A549 (cell line): ENCODE measurements at regions not wholly inside any gene's neighbourhood (a gene's known extent, or its start where the extent isn't known, plus 50 kb on each side); places are given as distances from the start of the nearest gene placed in this dataset.
"Not testable (repeated sequence)": the region's sequence is repeated elsewhere in the genome, so short reads cannot be mapped to it uniquely, and the experiment has no call there.

ENCODE experiments used
- ATAC-seq, 2 experiments: fragments of 200-7000 bp in 1 of 2; fragments of >200 bp in 1 of 2; cut with Nextera tagmentation in 1 of 2; cut with Tn5 transposase in 1 of 2; 3 replicates each; pipeline versions ENCODE4 v1.8.0 to v1.9.1; 2018 to 2020; ENCODE audit warnings: mild to moderate bottlenecking in 1 of 2, moderate library complexity in 1 of 2
- CTCF ChIA-PET: fragments of 300-600 bp; sonication (Branson Sonifier 250); formaldehyde crosslinking; extraction: SDS; loops from one replicate; lab custom pipeline; 2021; ENCODE audit warnings: antibody characterized with exemption, inconsistent platforms; lab: Yijun Ruan, JAX
- POLR2A ChIA-PET: fragments of 350-600 bp; formaldehyde crosslinking; extraction: SDS; loops from one replicate; lab custom pipeline; 2021; ENCODE audit warnings: antibody characterized with exemption, inconsistent platforms; lab: Yijun Ruan, JAX
- DNase-seq, 2 experiments: peaks; one replicate each; pipeline versions ENCODE4 v3.0.0 to v3.0.0-alpha.2; 2011 to 2016; ENCODE audit warnings: low read depth in 1 of 2, low spot score in 1 of 2
- FAIRE-seq: peaks from 2 replicates; lab custom pipeline; 2011; peaks lifted over from hg19 to GRCh38; lab: Jason Lieb, UNC
- H3K27ac ChIP-seq, 2 experiments: fragments of >200 bp; sonication (Bioruptor Twin); formaldehyde crosslinking; 3 replicates each; pipeline ENCODE4 v1.5.1; 2016 to 2017
- H3K4me1 ChIP-seq: fragments of >200 bp; sonication (Bioruptor Twin); formaldehyde crosslinking; 3 replicates; pipeline ENCODE4 v1.6.1; 2016
- H3K4me2 ChIP-seq: fragments of >200 bp; sonication (Bioruptor Twin); formaldehyde crosslinking; 3 replicates; pipeline ENCODE4 v1.6.1; 2016
- H3K4me3 ChIP-seq: fragments of >200 bp; sonication (Bioruptor Twin); formaldehyde crosslinking; 3 replicates; pipeline ENCODE4 v1.5.1; 2016
- H3K9me3 ChIP-seq: fragments of >200 bp; sonication (Bioruptor Twin); formaldehyde crosslinking; 3 replicates; pipeline ENCODE4 v1.6.1; 2016
- BHLHE40 ChIP-seq: IDR thresholded peaks from 2 replicates; pipeline ENCODE4 v1.6.1; 2012; ENCODE audit warnings: low read depth, low read length, inconsistent platforms
- EHMT2 ChIP-seq: fragments of 200-600 bp; sonication (generic); IDR thresholded peaks from 2 replicates; pipeline ENCODE4 v1.6.1; 2016; ENCODE audit warnings: antibody characterized with exemption, low read depth, mild to moderate bottlenecking, moderate library complexity
- ELK1 ChIP-seq: fragments of 150-350 bp; IDR thresholded peaks from 2 replicates; pipeline ENCODE4 v1.6.1; 2014; ENCODE audit warnings: low read depth, mild to moderate bottlenecking, low read length
- EP300 ChIP-seq, 2 experiments: fragments of >200 bp; sonication (Bioruptor Twin); formaldehyde crosslinking; IDR thresholded peaks; 2 replicates in 1 of 2; 3 replicates in 1 of 2; pipeline ENCODE4 v1.6.1; 2016 to 2017
- FOSB ChIP-seq: fragments of 250-450 bp; sonication (Bioruptor Pico); IDR thresholded peaks from 2 replicates; pipeline ENCODE4 v1.5.0; 2020; ENCODE audit warnings: mild to moderate bottlenecking, moderate library complexity
- HOXA7 ChIP-seq: fragments of 250-450 bp; sonication (Bioruptor Pico); IDR thresholded peaks from 2 replicates; pipeline ENCODE4 v1.5.0; 2020; ENCODE audit warnings: mild to moderate bottlenecking, moderate library complexity
- JUN ChIP-seq, 2 experiments: fragments of >200 bp; sonication (Bioruptor Twin); formaldehyde crosslinking; IDR thresholded peaks; 2 replicates in 1 of 2; 3 replicates in 1 of 2; pipeline ENCODE4 v1.6.1; 2016 to 2017
- NPAS2 ChIP-seq: fragments of 250-450 bp; sonication (Bioruptor Pico); IDR thresholded peaks from 2 replicates; pipeline ENCODE4 v1.8.0; 2022; ENCODE audit warnings: mild to moderate bottlenecking, moderate library complexity, borderline replicate concordance
- POLR2A ChIP-seq: IDR thresholded peaks from 2 replicates; pipeline ENCODE4 v1.6.1; 2012; ENCODE audit warnings: mild to moderate bottlenecking, low read length
- RCOR1 ChIP-seq: fragments of 150-350 bp; IDR thresholded peaks from 2 replicates; pipeline ENCODE4 v1.6.1; 2014; ENCODE audit warnings: antibody characterized with exemption, low read length, low read depth
- RNF2 ChIP-seq: fragments of 200-600 bp; sonication (generic); IDR thresholded peaks from 2 replicates; pipeline ENCODE4 v1.6.1; 2016; ENCODE audit warnings: low read depth, mild to moderate bottlenecking, antibody characterized with exemption, moderate library complexity, borderline replicate concordance
- SMC3 ChIP-seq: fragments of >200 bp; sonication (Bioruptor Twin); formaldehyde crosslinking; IDR thresholded peaks from 3 replicates; pipeline ENCODE4 v1.6.1; 2018; ENCODE audit warnings: inconsistent platforms
- SREBF2 ChIP-seq: fragments of 450-650 bp; IDR thresholded peaks from 2 replicates; pipeline ENCODE4 v1.6.1; 2014; ENCODE audit warnings: mild to moderate bottlenecking, moderate library complexity
- TP53 ChIP-seq: fragments of 250-450 bp; sonication (Bioruptor Pico); IDR thresholded peaks from 2 replicates; pipeline ENCODE4 v1.5.0; 2021; ENCODE audit warnings: mild to moderate bottlenecking, moderate library complexity
- ZFP36 ChIP-seq: fragments of 450-650 bp; IDR thresholded peaks from 2 replicates; pipeline ENCODE4 v1.6.1; 2014; ENCODE audit warnings: borderline replicate concordance; ENCODE audit not compliant: partially characterized antibody
- WGBS: methylation state at CpG from one replicate; pipeline ENCODE4 v1.1.6; 2017; ENCODE audit errors: missing lambda C conversion rate; 5-methylcytosine and 5-hydroxymethylcytosine counted together

GRCh38 chr7:68218461-68218860 lies 1221.8 kb downstream of the TYW1 start:
- TF ChIP-seq ELK1 (no peak), FOSB (no peak), JUN (IDR thresholded peaks at IDR 0.05) (no peak), SMC3 (no peak), BHLHE40 (no peak), HOXA7 (no peak)
- no peak for FAIRE-seq

GRCh38 chr7:68222311-68222710 lies 1225.7 kb downstream of the TYW1 start:
- ATAC-seq, result no peak
- ChIA-PET CTCF (no interaction called here), POLR2A (no interaction called here)
- no peaks in the 10 kb centered on the region for H3K4me1 ChIP-seq
- H3K4me2 ChIP-seq, result no peak overlapping the region
- DNase-seq, result no peak
- no peak overlapping the region for H3K27ac ChIP-seq
- FAIRE-seq, result no peak
- WGBS, result 4% methylated on average over 1 of the region's 1 CpG
- TF ChIP-seq SREBF2 (no peak), TP53 (CRISPR knock-in tag) (no peak), EHMT2 (no peak), EP300 (IDR thresholded peaks at IDR 0.05) (no peak), NPAS2 (CRISPR knock-in tag) (no peak), POLR2A (no peak), RCOR1 (no peak), ZFP36 (no peak), RNF2 (no peak)
- H3K4me3 ChIP-seq, result no peak overlapping the region
- no peaks in the 10 kb centered on the region for H3K9me3 ChIP-seq

More at GRCh38 chr7:68218461-68218860, 1221.8 kb downstream of the TYW1 start:
- Histone ChIP-seq H3K4me2 (no peak overlapping the region), H3K4me3 (no peak overlapping the region), H3K9me3 (peaks cover 4% of the 10 kb centered on the region; the same call in 1 of the 3 replicates), H3K4me1 (no peaks in the 10 kb centered on the region), H3K27ac (no peak overlapping the region)
- POLR2A ChIA-PET, result no interaction called here
- ATAC-seq, result no peak
- 0% methylated on average over 1 of the region's 1 CpG for WGBS
- DNase-seq, result no peak
- CTCF ChIA-PET, result no interaction called here

DNA sequence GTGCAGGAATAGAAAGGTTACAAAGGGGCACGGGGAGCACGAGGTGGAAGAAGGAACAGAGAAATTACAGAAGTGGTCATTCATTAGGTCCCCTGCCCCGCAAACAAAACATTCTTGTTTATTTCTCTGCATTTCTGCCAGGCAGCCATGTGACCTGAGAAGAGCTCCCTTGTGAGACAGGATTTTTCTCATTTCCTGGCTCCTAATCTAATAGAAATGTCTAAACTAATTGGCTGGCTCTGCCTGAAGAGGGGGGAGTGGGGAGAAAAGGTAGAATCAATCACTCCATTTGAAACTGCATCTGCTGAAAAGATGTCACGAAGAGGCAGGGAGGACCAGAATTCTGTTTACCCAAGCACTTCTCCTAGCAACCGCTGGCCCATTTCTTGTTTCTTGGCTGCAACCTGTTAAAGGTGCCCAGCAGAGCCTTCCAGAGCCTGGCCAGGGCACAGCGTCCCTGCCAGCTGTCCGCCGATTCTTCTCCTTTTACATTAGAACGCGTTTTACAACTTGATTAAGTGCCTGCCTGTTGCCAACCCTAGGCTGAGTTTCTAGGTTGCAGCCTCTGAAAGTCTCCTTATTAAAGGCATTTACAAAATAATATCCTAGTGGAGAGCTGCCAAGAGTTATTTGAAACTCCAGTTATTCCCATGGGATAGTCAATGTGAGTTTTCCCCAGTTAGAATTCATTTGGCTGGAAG lies 1227.6 kb downstream of the TYW1 start:
- POLR2A ChIA-PET, result no interaction called here
- H3K27ac ChIP-seq, result no peak overlapping the region
- 47% methylated on average over 10 of the region's 10 CpGs for WGBS
- FAIRE-seq, result no peak
- ATAC-seq, result no peak
- no peaks in the 10 kb centered on the region for H3K4me1 ChIP-seq
- no peak for TF ChIP-seq JUN (IDR thresholded peaks at IDR 0.05)
- no peak for TF ChIP-seq ELK1
- no peak overlapping the region for H3K4me3 ChIP-seq
- no peaks in the 10 kb centered on the region for H3K9me3 ChIP-seq
- CTCF ChIA-PET, result no interaction called here
- no peak for DNase-seq
- H3K4me2 ChIP-seq, result no peak overlapping the region

DNA sequence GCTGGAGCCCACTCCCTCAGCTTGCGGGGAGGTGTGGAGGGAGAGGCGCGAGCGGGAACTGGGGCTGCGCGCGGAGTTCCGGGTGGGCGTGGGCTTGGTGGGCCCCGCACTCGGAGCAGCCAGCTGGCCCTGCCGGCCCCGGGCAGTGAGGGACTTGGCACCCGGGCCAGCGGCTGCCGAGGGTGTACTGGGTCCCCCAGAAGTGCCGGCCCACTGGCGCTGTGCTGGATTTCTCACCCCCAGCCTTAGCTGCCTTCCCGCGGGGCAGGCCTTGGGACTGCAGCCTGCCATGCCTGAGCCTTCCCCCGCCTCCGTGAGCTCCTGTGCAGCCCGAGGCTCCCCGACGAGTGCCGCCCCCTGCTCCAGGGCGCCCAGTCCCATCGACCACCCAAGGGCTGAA lies 1234.4 kb downstream of the TYW1 start:
- H3K4me2 ChIP-seq, CTCF ChIA-PET, H3K9me3 ChIP-seq, H3K4me3 ChIP-seq, FAIRE-seq, H3K4me1 ChIP-seq, ATAC-seq, DNase-seq, H3K27ac ChIP-seq, POLR2A ChIA-PET: not testable (repeated sequence)
- no CpG with 5 or more reads among the region's 28 CpGs for WGBS
